Adrenal gland (tissue), 9 donors: ENCODE measurements at regions not wholly inside any gene's neighbourhood (a gene's known extent, or its start where the extent isn't known, plus 50 kb on each side); places are given as distances from the start of the nearest gene placed in this dataset.
"Not testable (repeated sequence)": the region's sequence is repeated elsewhere in the genome, so short reads cannot be mapped to it uniquely, and the experiment has no call there.

ENCODE experiments used
- DNase-seq, 7 donors: peaks; one replicate each; pipeline ENCODE4 v3.0.0-alpha.2; 2019 to 2020
- H3K27ac ChIP-seq, 5 donors: fragments of 200-600 bp; sonication (generic) in 4 of 5; 1 replicate in 3 of 5; 2 replicates in 2 of 5; pipeline versions ENCODE4 v1.5.1 to v1.8.0; 2016 to 2020; ENCODE audit warnings: mild to moderate bottlenecking in 1 of 5
- H3K27me3 ChIP-seq: fragments of 200-600 bp; 2 replicates; pipeline ENCODE4 v1.8.0; 2021
- H3K36me3 ChIP-seq, 2 donors: fragments of 200-600 bp; replicated peaks in 1 of 2; 1 replicate in 1 of 2; 2 replicates in 1 of 2; pipeline versions ENCODE4 v1.5.1 to v1.8.0; 2018 to 2022
- H3K4me1 ChIP-seq, 2 donors: fragments of 200-600 bp; replicated peaks in 1 of 2; 1 replicate in 1 of 2; 2 replicates in 1 of 2; pipeline versions ENCODE4 v1.5.1 to v1.8.0; 2018 to 2021
- H3K4me3 ChIP-seq, 4 donors: fragments of 200-600 bp; sonication (generic) in 3 of 4; one replicate each; pipeline ENCODE4 v1.5.1; 2016 to 2018
- H3K9me3 ChIP-seq, 3 donors: fragments of 200-600 bp; sonication (generic) in 1 of 3; replicated peaks in 1 of 3; 1 replicate in 2 of 3; 2 replicates in 1 of 3; pipeline versions ENCODE4 v1.5.1 to v1.8.0; 2016 to 2021
- CTCF ChIP-seq, 6 experiments: fragments of 450-650 bp in 4 of 6; fragments of 200-600 bp in 2 of 6; sonication (generic) in 1 of 6; IDR thresholded peaks; 1 replicate in 5 of 6; 2 replicates in 1 of 6; pipeline versions ENCODE4 v1.5.1 to v1.8.0; 2016 to 2021; ENCODE audit warnings: antibody characterized with exemption in 6 of 6, mild to moderate bottlenecking in 2 of 6, moderate library complexity in 1 of 6
- POLR2A ChIP-seq, 2 donors: fragments of 450-650 bp; IDR thresholded peaks; one replicate each; pipeline ENCODE4 v1.6.1; 2017; ENCODE audit warnings: antibody characterized with exemption in 2 of 2, mild to moderate bottlenecking in 2 of 2, moderate library complexity in 1 of 2
- WGBS, 4 donors: extraction: QIAGEN DNeasy Blood & Tissue Kit in 2 of 4; methylation state at CpG; one replicate each; pipeline versions ENCODE4 v1.1.5 to v1.1.7; 2013 to 2017; 5-methylcytosine and 5-hydroxymethylcytosine counted together
- intact Hi-C, 2 donors: fragments of 100-400 bp; cut with DNase I; formaldehyde crosslinking; loops; one replicate each; pipeline versions ENCODE4 v1.14.1 to v1.15.0; 2022 to 2023
- donor health status: healthy with polysubstance abuse.
- donor health status: Bipolar disorder and iron deficiency.
- donor health status: DM: yes; HTN: yes; CAD: no.
- donor health status: DM: no; HTN: no; CAD: no.
- donor health status: DM: no; HTN: no; CAD: no.

DNA sequence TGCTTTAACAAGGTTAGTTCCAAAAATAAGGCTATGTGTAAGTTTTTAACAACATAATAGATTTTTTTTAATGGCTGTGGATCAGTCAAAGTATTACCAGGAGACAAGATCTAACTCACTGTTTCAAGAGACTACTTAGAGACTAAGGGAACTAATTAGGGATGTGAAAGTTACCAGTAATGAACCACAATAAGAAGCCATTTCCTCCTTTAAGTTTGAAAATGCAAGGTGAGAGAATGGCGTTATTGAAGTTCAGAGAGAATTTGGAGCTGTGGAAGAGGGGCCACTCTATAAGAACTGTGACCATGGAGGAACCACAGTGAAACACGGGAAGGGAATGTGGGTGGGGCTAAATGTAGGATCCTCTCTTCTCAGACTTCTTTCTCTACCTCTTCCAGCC is 624.2 kb downstream of the GLUD2 start:
- Histone ChIP-seq H3K27ac (no peak overlapping the region), H3K4me1 (no peaks in the 10 kb centered on the region), H3K9me3 (no peaks in the 10 kb centered on the region), H3K4me3 (no peak overlapping the region), H3K36me3 (no peaks in the 10 kb centered on the region), H3K27me3 (no peaks in the 10 kb centered on the region)
- intact Hi-C loops: no loop called here
- DNase-seq: no peak
- 35 to 58% (median 51%) methylated on average over 2 of the region's 2 CpGs for WGBS, 4 donors
- no peak for TF ChIP-seq CTCF (IDR thresholded peaks at IDR 0.05)
- TF ChIP-seq POLR2A (IDR thresholded peaks at IDR 0.05): no peak

DNA sequence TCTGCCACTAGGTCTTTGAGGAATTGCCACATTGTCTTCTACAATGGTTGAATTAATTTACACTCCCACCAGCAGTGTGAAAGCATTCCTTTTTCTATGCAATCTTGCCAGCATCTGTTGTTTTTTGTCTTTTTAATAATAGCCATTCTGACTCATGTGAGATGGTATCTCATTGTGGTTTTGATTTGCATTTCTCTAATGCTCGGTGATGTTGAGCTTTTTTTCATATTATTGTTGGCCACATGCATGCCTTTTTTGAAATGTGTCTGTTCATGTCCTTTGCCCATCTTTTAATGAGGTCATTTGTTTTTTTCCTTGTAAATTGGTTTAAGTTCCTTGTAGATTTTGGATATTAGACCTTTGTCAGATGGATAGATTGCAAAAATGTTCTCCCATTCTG is 661.8 kb downstream of the GLUD2 start:
- H3K27me3 ChIP-seq, H3K9me3 ChIP-seq, DNase-seq, H3K27ac ChIP-seq, H3K4me1 ChIP-seq, intact Hi-C loops, H3K4me3 ChIP-seq, H3K36me3 ChIP-seq: not testable (repeated sequence)
- 71 to 79% (median 78%) methylated on average over 1 of the region's 1 CpG for WGBS, 4 donors

DNA sequence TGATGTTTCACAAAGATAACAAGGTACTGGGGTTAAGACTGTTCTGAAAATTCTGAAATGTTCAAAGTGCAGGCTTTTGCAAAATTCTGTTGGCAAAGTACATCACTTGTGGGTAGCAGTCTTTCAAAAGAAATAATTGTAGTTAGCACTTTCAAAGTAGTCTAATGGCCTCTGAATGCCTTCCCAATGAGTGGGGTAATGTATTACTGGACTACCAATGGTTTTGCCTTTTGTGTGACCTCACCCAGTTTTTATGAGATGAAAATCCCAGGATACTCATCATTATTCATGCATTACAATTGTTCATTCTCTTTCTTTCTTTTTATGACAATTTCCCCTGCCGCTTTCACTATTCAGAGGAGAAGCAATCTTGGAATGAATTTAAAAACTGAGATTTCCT is 686.1 kb downstream of the GLUD2 start:
- intact Hi-C loops: no loop called here
- TF ChIP-seq POLR2A (IDR thresholded peaks at IDR 0.05) (no peak), CTCF (IDR thresholded peaks at IDR 0.05) (no peak)

GRCh38 chrX:121746105-121746504 is 698.7 kb downstream of the GLUD2 start:
- Histone ChIP-seq H3K4me1 (no peaks in the 10 kb centered on the region), H3K27me3 (no peaks in the 10 kb centered on the region), H3K27ac (no peak overlapping the region), H3K4me3 (no peak overlapping the region), H3K36me3 (no peaks in the 10 kb centered on the region), H3K9me3 (no peaks in the 10 kb centered on the region)
- WGBS, 4 donors: 74 to 93% (median 82%) methylated on average over 2 of the region's 2 CpGs
- TF ChIP-seq CTCF (IDR thresholded peaks at IDR 0.05) (no peak), POLR2A (IDR thresholded peaks at IDR 0.05) (no peak)
- intact Hi-C loops: no loop called here
- DNase-seq: no peak

More for the DNA sequence above, 686.1 kb downstream of the GLUD2 start:
- no peaks in the 10 kb centered on the region for H3K9me3 ChIP-seq
- no peaks in the 10 kb centered on the region for H3K27me3 ChIP-seq
- H3K4me1 ChIP-seq: no peaks in the 10 kb centered on the region
- no peak overlapping the region for H3K4me3 ChIP-seq
- no peak overlapping the region for H3K27ac ChIP-seq
- no peak for DNase-seq
- no peaks in the 10 kb centered on the region for H3K36me3 ChIP-seq
- WGBS, 4 donors: 70 to 100% (median 84%) methylated on average over 1 of the region's 1 CpG

GRCh38 chrX:121753602-121754001 is 706.2 kb downstream of the GLUD2 start:
- H3K36me3 ChIP-seq, H3K4me3 ChIP-seq, H3K4me1 ChIP-seq, H3K9me3 ChIP-seq, H3K27me3 ChIP-seq, H3K27ac ChIP-seq, intact Hi-C loops, DNase-seq: not testable (repeated sequence)
- WGBS, 4 donors: 33 to 65% (median 43%) methylated on average over 1 of the region's 1 CpG; no CpG with 5 or more reads in 1 of the 4 donors
